ENCODE measurements at regions not wholly inside any gene's neighbourhood (a gene's known extent, or its start where the extent isn't known, plus 50 kb on each side); places are given as distances from the start of the nearest gene placed in this dataset.

DNA sequence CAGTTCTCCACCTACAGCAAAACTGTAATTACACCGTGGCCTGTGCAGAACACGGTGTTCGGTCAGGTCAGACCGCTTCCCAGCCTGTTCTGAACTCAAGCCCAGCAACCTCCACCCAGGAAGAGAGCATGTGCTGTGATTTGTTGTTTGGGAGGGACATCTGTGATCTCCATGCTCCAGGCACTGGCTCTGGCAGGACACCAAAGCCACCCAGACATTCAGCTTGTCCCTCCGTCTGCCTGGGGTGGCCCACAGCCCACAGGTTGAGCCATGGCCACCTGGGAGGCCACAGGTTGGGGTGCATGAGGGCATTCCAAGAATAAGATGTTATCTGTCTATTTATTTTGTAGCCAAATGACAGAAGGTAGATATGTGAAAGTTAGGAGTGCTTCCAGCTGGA is 1091.1 kb downstream of the VRK1 start:
- TF ChIP-seq CTCF (IDR thresholded peaks at IDR 0.05) = no peak
- no peak for TF ChIP-seq POLR2A (IDR thresholded peaks at IDR 0.05)
- TF ChIP-seq POLR2AphosphoS5 (IDR thresholded peaks at IDR 0.05) = no peak

Measured in breast epithelium (tissue), 3 donors.